Liver (tissue), 8 donors: ENCODE measurements at regions not wholly inside any gene's neighbourhood (a gene's known extent, or its start where the extent isn't known, plus 50 kb on each side); places are given as distances from the start of the nearest gene placed in this dataset.

ENCODE experiments used
- DNase-seq: peaks from one replicate; pipeline ENCODE4 v3.0.0-alpha.2; 2017; ENCODE audit warnings: low spot score
- H3K27ac ChIP-seq, 2 donors: one replicate each; pipeline ENCODE4 v1.7.0; 2013; ENCODE audit warnings: inconsistent platforms in 2 of 2, low read length in 2 of 2, control low read depth in 1 of 2, low read depth in 1 of 2, mild to moderate bottlenecking in 1 of 2
- H3K27me3 ChIP-seq, 4 donors: one replicate each; pipeline versions ENCODE4 v1.6.1 to v1.7.0; 2013; ENCODE audit warnings: low read length in 3 of 4, inconsistent platforms in 1 of 4, mild to moderate bottlenecking in 1 of 4, moderate library complexity in 1 of 4; ENCODE audit not compliant: control insufficient read depth in 4 of 4, insufficient read depth in 4 of 4
- H3K36me3 ChIP-seq, 4 donors: one replicate each; pipeline versions ENCODE4 v1.6.1 to v1.7.0; 2013; ENCODE audit warnings: low read length in 3 of 4, mild to moderate bottlenecking in 3 of 4, low read depth in 1 of 4, moderate library complexity in 1 of 4; ENCODE audit not compliant: control insufficient read depth in 4 of 4, insufficient read depth in 3 of 4
- H3K4me1 ChIP-seq, 4 donors: one replicate each; pipeline versions ENCODE4 v1.6.1 to v1.7.0; 2013; ENCODE audit warnings: low read length in 3 of 4, mild to moderate bottlenecking in 3 of 4, moderate library complexity in 1 of 4; ENCODE audit not compliant: control insufficient read depth in 4 of 4, insufficient read depth in 4 of 4
- H3K4me3 ChIP-seq, 3 donors: one replicate each; pipeline versions ENCODE4 v1.6.1 to v1.7.0; 2013; ENCODE audit warnings: low read length in 3 of 3, control low read depth in 1 of 3, low read depth in 1 of 3, mild to moderate bottlenecking in 1 of 3
- H3K9ac ChIP-seq, 2 donors: one replicate each; pipeline ENCODE4 v1.7.0; 2013; ENCODE audit warnings: low read length in 2 of 2, mild to moderate bottlenecking in 2 of 2, moderate library complexity in 2 of 2, control low read depth in 1 of 2, low read depth in 1 of 2
- H3K9me3 ChIP-seq, 4 donors: one replicate each; pipeline versions ENCODE4 v1.6.1 to v1.7.0; 2013; ENCODE audit warnings: low read length in 3 of 4; ENCODE audit not compliant: control insufficient read depth in 4 of 4
- CTCF ChIP-seq: fragments of 150-350 bp; IDR thresholded peaks from 2 replicates; pipeline ENCODE4 v1.5.1; 2017; ENCODE audit warnings: improper control_type of control experiment, low read depth, low read length; ENCODE audit not compliant: missing input control
- EGR1 ChIP-seq, 2 donors: IDR thresholded peaks; 2 replicates each; pipeline ENCODE4 v1.6.1; 2016 to 2018; ENCODE audit warnings: antibody characterized with exemption in 2 of 2, low read depth in 2 of 2
- FOXA2 ChIP-seq: IDR thresholded peaks from 2 replicates; pipeline ENCODE4 v1.6.1; 2016; ENCODE audit warnings: antibody characterized with exemption
- GABPA ChIP-seq, 2 donors: IDR thresholded peaks in 1 of 2; conservative IDR thresholded peaks in 1 of 2; 2 replicates each; pipeline ENCODE4 v1.6.1; 2016; ENCODE audit warnings: antibody characterized with exemption in 2 of 2, mild to moderate bottlenecking in 1 of 2, moderate library complexity in 1 of 2
- HNF4A ChIP-seq, 2 donors: conservative IDR thresholded peaks; 2 replicates each; pipeline ENCODE4 v1.6.1; 2016; ENCODE audit warnings: antibody characterized with exemption in 2 of 2, mild to moderate bottlenecking in 2 of 2
- HNF4G ChIP-seq: IDR thresholded peaks from 2 replicates; pipeline ENCODE4 v1.6.1; 2016; ENCODE audit warnings: antibody characterized with exemption
- JUND ChIP-seq, 2 donors: IDR thresholded peaks; 2 replicates each; pipeline ENCODE4 v1.6.1; 2016; ENCODE audit warnings: antibody characterized with exemption in 2 of 2
- NR2F2 ChIP-seq: IDR thresholded peaks from 2 replicates; pipeline ENCODE4 v1.6.1; 2016; ENCODE audit warnings: antibody characterized with exemption
- RXRA ChIP-seq, 2 donors: IDR thresholded peaks; 2 replicates each; pipeline ENCODE4 v1.6.1; 2017 to 2018; ENCODE audit warnings: antibody characterized with exemption in 2 of 2, mild to moderate bottlenecking in 1 of 2
- SP1 ChIP-seq: IDR thresholded peaks from 2 replicates; pipeline ENCODE4 v1.6.1; 2018; ENCODE audit warnings: antibody characterized with exemption, mild to moderate bottlenecking
- TAF1 ChIP-seq: conservative IDR thresholded peaks from 2 replicates; pipeline ENCODE4 v1.6.1; 2016; ENCODE audit warnings: antibody characterized with exemption, mild to moderate bottlenecking
- YY1 ChIP-seq: IDR thresholded peaks from 2 replicates; pipeline ENCODE4 v1.6.1; 2016; ENCODE audit warnings: antibody characterized with exemption, mild to moderate bottlenecking
- WGBS: extraction: QIAGEN DNeasy Blood & Tissue Kit; methylation state at CpG from one replicate; pipeline ENCODE4 v1.1.7; 2013; 5-methylcytosine and 5-hydroxymethylcytosine counted together
- TF ChIP-seq, protein P1 (sequence below): IDR thresholded peaks from 2 replicates; pipeline ENCODE4 v1.6.1; 2016; ENCODE audit warnings: antibody characterized with exemption
- donor health status: healthy.
- donor health status: healthy.
- donor health status: healthy.
- donor health status: healthy.
- donor health status: healthy.

GRCh38 chr13:85528491-85529217, 270.6 kb downstream of the SLITRK6 start:
- Histone ChIP-seq H3K27ac (no peak overlapping the region), H3K9ac (no peak overlapping the region)
- 52% methylated on average over 3 of the region's 3 CpGs for WGBS

GRCh38 chr13:85527316-85527715, 271.9 kb downstream of the SLITRK6 start:
- no peaks in the 10 kb centered on the region for H3K9me3 ChIP-seq
- H3K36me3 ChIP-seq: no peaks in the 10 kb centered on the region
- peaks cover 0 to 2% (median 0%) of the 10 kb centered on the region in 4 donors for H3K27me3 ChIP-seq
- no peaks in the 10 kb centered on the region for H3K4me1 ChIP-seq
- DNase-seq: no peak
- H3K9ac ChIP-seq: no peak overlapping the region
- no peak overlapping the region for H3K27ac ChIP-seq
- H3K4me3 ChIP-seq: no peak overlapping the region
- no peak for TF ChIP-seq RXRA (IDR thresholded peaks at IDR 0.05)
- no peak for TF ChIP-seq CTCF
- no peak for TF ChIP-seq FOXA2
- 90% methylated on average over 4 of the region's 4 CpGs for WGBS

More at GRCh38 chr13:85528491-85529217, 270.6 kb downstream of the SLITRK6 start:
- no peaks in the 10 kb centered on the region for H3K4me1 ChIP-seq
- DNase-seq: no peak
- TF ChIP-seq HNF4G (no peak), EGR1 (IDR thresholded peaks at IDR 0.05; ENCODE audit: low read depth in 2 of 2) (no peak), SP1 (no peak), HNF4A (conservative IDR thresholded peaks at IDR 0.05) (no peak), TAF1 (no peak)
- no peaks in the 10 kb centered on the region for H3K9me3 ChIP-seq
- H3K4me3 ChIP-seq: no peak overlapping the region
- no peaks in the 10 kb centered on the region for H3K36me3 ChIP-seq
- H3K27me3 ChIP-seq: peaks cover 0 to 2% (median 0%) of the 10 kb centered on the region in 4 donors

- H3K27me3 ChIP-seq: peaks cover 0 to 2% (median 0%) of the 10 kb centered on the region in 4 donors
- WGBS: 45% methylated on average over 2 of the region's 2 CpGs
- H3K9ac ChIP-seq: no peak overlapping the region
- TF ChIP-seq GABPA (IDR thresholded peaks at IDR 0.05 in 1 of 2, conservative IDR thresholded peaks at IDR 0.05 in 1 of 2): no peak
- no peak for TF ChIP-seq EGR1 (IDR thresholded peaks at IDR 0.05; ENCODE audit: low read depth in 2 of 2)
- TF ChIP-seq, protein P1, sequence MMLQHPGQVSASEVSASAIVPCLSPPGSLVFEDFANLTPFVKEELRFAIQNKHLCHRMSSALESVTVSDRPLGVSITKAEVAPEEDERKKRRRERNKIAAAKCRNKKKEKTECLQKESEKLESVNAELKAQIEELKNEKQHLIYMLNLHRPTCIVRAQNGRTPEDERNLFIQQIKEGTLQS: no peak
- TF ChIP-seq JUND (IDR thresholded peaks at IDR 0.05): no peak
- no peak for TF ChIP-seq YY1
- no peak for TF ChIP-seq NR2F2
- no peak for DNase-seq
- H3K4me1 ChIP-seq: no peaks in the 10 kb centered on the region
- H3K36me3 ChIP-seq: no peaks in the 10 kb centered on the region
- H3K9me3 ChIP-seq: no peaks in the 10 kb centered on the region
- H3K27ac ChIP-seq: no peak overlapping the region
- H3K4me3 ChIP-seq: no peak overlapping the region
Observed at GRCh38 chr13:85525411-85525810, 273.8 kb downstream of the SLITRK6 start.
